A549 (cell line): ENCODE measurements at regions not wholly inside any gene's neighbourhood (a gene's known extent, or its start where the extent isn't known, plus 50 kb on each side); places are given as distances from the start of the nearest gene placed in this dataset.

ENCODE experiments used
- ATAC-seq, 2 experiments: fragments of 200-7000 bp in 1 of 2; fragments of >200 bp in 1 of 2; cut with Nextera tagmentation in 1 of 2; cut with Tn5 transposase in 1 of 2; 3 replicates each; pipeline versions ENCODE4 v1.8.0 to v1.9.1; 2018 to 2020; ENCODE audit warnings: mild to moderate bottlenecking in 1 of 2, moderate library complexity in 1 of 2
- CTCF ChIA-PET: fragments of 300-600 bp; sonication (Branson Sonifier 250); formaldehyde crosslinking; extraction: SDS; loops from one replicate; lab custom pipeline; 2021; ENCODE audit warnings: antibody characterized with exemption, inconsistent platforms; lab: Yijun Ruan, JAX
- POLR2A ChIA-PET: fragments of 350-600 bp; formaldehyde crosslinking; extraction: SDS; loops from one replicate; lab custom pipeline; 2021; ENCODE audit warnings: antibody characterized with exemption, inconsistent platforms; lab: Yijun Ruan, JAX
- DNase-seq, 2 experiments: peaks; one replicate each; pipeline versions ENCODE4 v3.0.0 to v3.0.0-alpha.2; 2011 to 2016; ENCODE audit warnings: low read depth in 1 of 2, low spot score in 1 of 2
- FAIRE-seq: peaks from 2 replicates; lab custom pipeline; 2011; peaks lifted over from hg19 to GRCh38; lab: Jason Lieb, UNC
- H3K27ac ChIP-seq, 2 experiments: fragments of >200 bp; sonication (Bioruptor Twin); formaldehyde crosslinking; 3 replicates each; pipeline ENCODE4 v1.5.1; 2016 to 2017
- H3K4me1 ChIP-seq: fragments of >200 bp; sonication (Bioruptor Twin); formaldehyde crosslinking; 3 replicates; pipeline ENCODE4 v1.6.1; 2016
- H3K4me2 ChIP-seq: fragments of >200 bp; sonication (Bioruptor Twin); formaldehyde crosslinking; 3 replicates; pipeline ENCODE4 v1.6.1; 2016
- H3K4me3 ChIP-seq: fragments of >200 bp; sonication (Bioruptor Twin); formaldehyde crosslinking; 3 replicates; pipeline ENCODE4 v1.5.1; 2016
- H3K9me3 ChIP-seq: fragments of >200 bp; sonication (Bioruptor Twin); formaldehyde crosslinking; 3 replicates; pipeline ENCODE4 v1.6.1; 2016
- ATOH8 ChIP-seq: fragments of 250-450 bp; sonication (Bioruptor Pico); IDR thresholded peaks from 2 replicates; pipeline ENCODE4 v1.5.0; 2020; ENCODE audit warnings: low read depth, mild to moderate bottlenecking, moderate library complexity
- CBX8 ChIP-seq: fragments of 200-600 bp; sonication (generic); IDR thresholded peaks from 2 replicates; pipeline ENCODE4 v1.6.1; 2016
- CEBPB ChIP-seq, 2 experiments: fragments of >200 bp in 1 of 2; sonication (Bioruptor Twin) in 1 of 2; formaldehyde crosslinking in 1 of 2; IDR thresholded peaks; 2 replicates each; pipeline ENCODE4 v1.6.1; 2012 to 2016
- EHF ChIP-seq: fragments of 250-450 bp; sonication (Bioruptor Pico); IDR thresholded peaks from 2 replicates; pipeline ENCODE4 v1.5.0; 2020; ENCODE audit warnings: mild to moderate bottlenecking
- EHMT2 ChIP-seq: fragments of 200-600 bp; sonication (generic); IDR thresholded peaks from 2 replicates; pipeline ENCODE4 v1.6.1; 2016; ENCODE audit warnings: antibody characterized with exemption, low read depth, mild to moderate bottlenecking, moderate library complexity
- ELK1 ChIP-seq: fragments of 150-350 bp; IDR thresholded peaks from 2 replicates; pipeline ENCODE4 v1.6.1; 2014; ENCODE audit warnings: low read depth, mild to moderate bottlenecking, low read length
- EP300 ChIP-seq, 2 experiments: fragments of >200 bp; sonication (Bioruptor Twin); formaldehyde crosslinking; IDR thresholded peaks; 2 replicates in 1 of 2; 3 replicates in 1 of 2; pipeline ENCODE4 v1.6.1; 2016 to 2017
- ESRRA ChIP-seq: fragments of 150-350 bp; IDR thresholded peaks from 2 replicates; pipeline ENCODE4 v1.6.1; 2014; ENCODE audit warnings: mild to moderate bottlenecking, low read length, borderline replicate concordance
- GATA3 ChIP-seq: IDR thresholded peaks from 2 replicates; pipeline ENCODE4 v1.6.1; 2012; ENCODE audit warnings: borderline replicate concordance
- HES2 ChIP-seq: fragments of >200 bp; sonication (Bioruptor Twin); formaldehyde crosslinking; IDR thresholded peaks from 2 replicates; pipeline ENCODE4 v1.6.1; 2016
- MAX ChIP-seq: IDR thresholded peaks from 2 replicates; pipeline ENCODE4 v1.6.1; 2012
- MAZ ChIP-seq: fragments of 150-350 bp; IDR thresholded peaks from 2 replicates; pipeline ENCODE4 v1.6.1; 2014; ENCODE audit warnings: antibody characterized with exemption, low read depth, low read length, borderline replicate concordance
- NR3C1 ChIP-seq: fragments of >200 bp; sonication (Bioruptor Twin); formaldehyde crosslinking; IDR thresholded peaks from 3 replicates; pipeline ENCODE4 v1.6.1; 2017
- PBX3 ChIP-seq: IDR thresholded peaks from 2 replicates; pipeline ENCODE4 v1.6.1; 2012
- PHF8 ChIP-seq: fragments of 200-600 bp; sonication (generic); IDR thresholded peaks from 2 replicates; pipeline ENCODE4 v1.6.1; 2016; ENCODE audit warnings: low read depth, mild to moderate bottlenecking, antibody characterized with exemption, moderate library complexity, borderline replicate concordance
- RAD21 ChIP-seq, 2 experiments: fragments of >200 bp in 1 of 2; sonication (Bioruptor Twin) in 1 of 2; formaldehyde crosslinking in 1 of 2; IDR thresholded peaks in 1 of 2; conservative IDR thresholded peaks in 1 of 2; 2 replicates in 1 of 2; 3 replicates in 1 of 2; pipeline ENCODE4 v1.6.1; 2012 to 2018; ENCODE audit warnings: inconsistent platforms in 1 of 2
- RCOR1 ChIP-seq: fragments of 150-350 bp; IDR thresholded peaks from 2 replicates; pipeline ENCODE4 v1.6.1; 2014; ENCODE audit warnings: antibody characterized with exemption, low read length, low read depth
- RFX5 ChIP-seq: fragments of 450-650 bp; IDR thresholded peaks from 2 replicates; pipeline ENCODE4 v1.7.1; 2014; ENCODE audit warnings: antibody characterized with exemption, mild to moderate bottlenecking, moderate library complexity
- SREBF2 ChIP-seq: fragments of 450-650 bp; IDR thresholded peaks from 2 replicates; pipeline ENCODE4 v1.6.1; 2014; ENCODE audit warnings: mild to moderate bottlenecking, moderate library complexity
- TP53 ChIP-seq: fragments of 250-450 bp; sonication (Bioruptor Pico); IDR thresholded peaks from 2 replicates; pipeline ENCODE4 v1.5.0; 2021; ENCODE audit warnings: mild to moderate bottlenecking, moderate library complexity
- ZC3H11A ChIP-seq: fragments of 450-650 bp; IDR thresholded peaks from 2 replicates; pipeline ENCODE4 v1.6.1; 2014; ENCODE audit warnings: antibody characterized with exemption, mild to moderate bottlenecking
- ZFP36 ChIP-seq: fragments of 450-650 bp; IDR thresholded peaks from 2 replicates; pipeline ENCODE4 v1.6.1; 2014; ENCODE audit warnings: borderline replicate concordance; ENCODE audit not compliant: partially characterized antibody
- WGBS: methylation state at CpG from one replicate; pipeline ENCODE4 v1.1.6; 2017; ENCODE audit errors: missing lambda C conversion rate; 5-methylcytosine and 5-hydroxymethylcytosine counted together

GRCh38 chr13:34335014-34336007 is 517.4 kb downstream of the RFC3 start:
- no peak overlapping the region for H3K4me2 ChIP-seq
- H3K4me1 ChIP-seq: peaks cover 3% of the 10 kb centered on the region; the same call in 2 of the 3 replicates
- POLR2A ChIA-PET: no interaction called here
- H3K27ac ChIP-seq: no peak overlapping the region
- no peak overlapping the region for H3K4me3 ChIP-seq
- TF ChIP-seq MAZ: no peak
- no peak for TF ChIP-seq ATOH8
- no peak for TF ChIP-seq EHF (CRISPR knock-in tag)
- TF ChIP-seq TP53 (CRISPR knock-in tag): no peak
- TF ChIP-seq MAX: no peak
- no peak for TF ChIP-seq SREBF2
- no peak for FAIRE-seq
- DNase-seq: no peak
- ATAC-seq: no peak
- WGBS: 89% methylated on average over 20 of the region's 20 CpGs
- peaks cover 8% of the 10 kb centered on the region; the same call in 1 of the 3 replicates for H3K9me3 ChIP-seq
- CTCF ChIA-PET: no interaction called here

- ATAC-seq: no peak
Measured at GRCh38 chr13:34338102-34338501, 520.2 kb downstream of the RFC3 start.

More at GRCh38 chr13:34338102-34338501, 520.2 kb downstream of the RFC3 start:
- CTCF ChIA-PET: no interaction called here
- H3K27ac ChIP-seq: no peak overlapping the region
- DNase-seq (no peak), FAIRE-seq (no peak)
- TF ChIP-seq MAX (no peak), ATOH8 (no peak), HES2 (no peak), GATA3 (no peak), ESRRA (no peak), EHMT2 (no peak), SREBF2 (no peak), PHF8 (no peak), CEBPB (IDR thresholded peaks at IDR 0.05) (no peak), ZFP36 (no peak), RAD21 (conservative IDR thresholded peaks at IDR 0.05 in 1 of 2, IDR thresholded peaks at IDR 0.05 in 1 of 2) (no peak), ZC3H11A (no peak), NR3C1 (no peak), PBX3 (no peak), EP300 (IDR thresholded peaks at IDR 0.05) (no peak), ELK1 (no peak), RCOR1 (no peak), RFX5 (no peak), MAZ (no peak), CBX8 (no peak)
- H3K9me3 ChIP-seq: no peaks in the 10 kb centered on the region; the same call in 2 of the 3 replicates
- no peak overlapping the region for H3K4me2 ChIP-seq
- POLR2A ChIA-PET: no interaction called here
- whole genome bisulfite sequencing: 100% methylated on average over 1 of the region's 1 CpG
- H3K4me3 ChIP-seq: no peak overlapping the region
- H3K4me1 ChIP-seq: peaks cover 15% of the 10 kb centered on the region; the same call in 2 of the 3 replicates
